ENCODE measurements at regions not wholly inside any gene's neighbourhood (a gene's known extent, or its start where the extent isn't known, plus 50 kb on each side); places are given as distances from the start of the nearest gene placed in this dataset.

GRCh38 chr10:29119374-29119773 lies 169.5 kb upstream of the LYZL1 start:
- no TSS peak for BruUV-seq (replicated peaks)
- Histone ChIP-seq H3K27ac (ENCODE audit: low read depth, low read length, poor library complexity, severe bottlenecking) (no peak overlapping the region), H3K9me3 (ENCODE audit: low read depth, low read length, poor library complexity, severe bottlenecking) (peaks cover 8% of the 10 kb centered on the region), H3K36me3 (ENCODE audit: insufficient read depth, low read length, poor library complexity, severe bottlenecking) (no peaks in the 10 kb centered on the region), H3K27me3 (replicated peaks; ENCODE audit: insufficient read depth, low read depth, low read length, poor library complexity) (no peaks in the 10 kb centered on the region), H3K4me3 (ENCODE audit: low read depth, low read length, poor library complexity, severe bottlenecking) (no peak overlapping the region), H3K4me1 (ENCODE audit: insufficient read depth, low read length, poor library complexity, severe bottlenecking) (no peaks in the 10 kb centered on the region)
- intact Hi-C loops (cut with micrococcal nuclease; ENCODE audit: unreplicated experiment): no loop called here
- TF ChIP-seq CTCF (conservative IDR thresholded peaks at IDR 0.05; ENCODE audit: low read depth, low read length) (peak; percentile 73), EZH2 (IDR thresholded peaks at IDR 0.05; ENCODE audit: borderline replicate concordance, low read depth, low read length, poor library complexity, severe bottlenecking) (no peak)
- DNase-seq (ENCODE audit: low spot score): peak; percentile 59
- ChIA-PET CTCF (no interaction called here), POLR2A (ENCODE audit: low non-redundant PET) (no interaction called here)

GRCh38 chr10:29120216-29120615 lies 168.7 kb upstream of the LYZL1 start:
- Histone ChIP-seq H3K27me3 (replicated peaks; ENCODE audit: insufficient read depth, low read depth, low read length, poor library complexity) (no peaks in the 10 kb centered on the region), H3K4me3 (ENCODE audit: low read depth, low read length, poor library complexity, severe bottlenecking) (no peak overlapping the region), H3K4me1 (ENCODE audit: insufficient read depth, low read length, poor library complexity, severe bottlenecking) (no peaks in the 10 kb centered on the region), H3K9me3 (ENCODE audit: low read depth, low read length, poor library complexity, severe bottlenecking) (peaks cover 8% of the 10 kb centered on the region), H3K36me3 (ENCODE audit: insufficient read depth, low read length, poor library complexity, severe bottlenecking) (no peaks in the 10 kb centered on the region), H3K27ac (ENCODE audit: low read depth, low read length, poor library complexity, severe bottlenecking) (no peak overlapping the region)
- intact Hi-C loops (cut with micrococcal nuclease; ENCODE audit: unreplicated experiment): no loop called here
- TF ChIP-seq CTCF (conservative IDR thresholded peaks at IDR 0.05; ENCODE audit: low read depth, low read length): no peak
- no peak for TF ChIP-seq EZH2 (IDR thresholded peaks at IDR 0.05; ENCODE audit: borderline replicate concordance, low read depth, low read length, poor library complexity, severe bottlenecking)
- no peak for DNase-seq (ENCODE audit: low spot score)
- CTCF ChIA-PET: no interaction called here
- BruUV-seq (replicated peaks): no TSS peak
- POLR2A ChIA-PET (ENCODE audit: low non-redundant PET): no interaction called here

- no TSS peak for BruUV-seq (replicated peaks)
- H3K4me1 ChIP-seq (ENCODE audit: insufficient read depth, low read length, poor library complexity, severe bottlenecking): no peaks in the 10 kb centered on the region
- no peak for DNase-seq (ENCODE audit: low spot score)
- no peaks in the 10 kb centered on the region for H3K27me3 ChIP-seq (replicated peaks; ENCODE audit: insufficient read depth, low read depth, low read length, poor library complexity)
- no peak overlapping the region for H3K4me3 ChIP-seq (ENCODE audit: low read depth, low read length, poor library complexity, severe bottlenecking)
- H3K27ac ChIP-seq (ENCODE audit: low read depth, low read length, poor library complexity, severe bottlenecking): no peak overlapping the region
- no peaks in the 10 kb centered on the region for H3K9me3 ChIP-seq (ENCODE audit: low read depth, low read length, poor library complexity, severe bottlenecking)
- no peak for TF ChIP-seq EZH2 (IDR thresholded peaks at IDR 0.05; ENCODE audit: borderline replicate concordance, low read depth, low read length, poor library complexity, severe bottlenecking)
- intact Hi-C loops (cut with micrococcal nuclease; ENCODE audit: unreplicated experiment): no loop called here
- CTCF ChIA-PET: no interaction called here
- POLR2A ChIA-PET (ENCODE audit: low non-redundant PET): no interaction called here
- H3K36me3 ChIP-seq (ENCODE audit: insufficient read depth, low read length, poor library complexity, severe bottlenecking): no peaks in the 10 kb centered on the region
Measured at GRCh38 chr10:29124864-29125263, 164.0 kb upstream of the LYZL1 start.

- H3K4me3 ChIP-seq (ENCODE audit: low read depth, low read length, poor library complexity, severe bottlenecking): no peak overlapping the region
- H3K27ac ChIP-seq (ENCODE audit: low read depth, low read length, poor library complexity, severe bottlenecking): no peak overlapping the region
- H3K9me3 ChIP-seq (ENCODE audit: low read depth, low read length, poor library complexity, severe bottlenecking): no peaks in the 10 kb centered on the region
- POLR2A ChIA-PET (ENCODE audit: low non-redundant PET): no interaction called here
- intact Hi-C loops (cut with micrococcal nuclease; ENCODE audit: unreplicated experiment): no loop called here
- no peaks in the 10 kb centered on the region for H3K27me3 ChIP-seq (replicated peaks; ENCODE audit: insufficient read depth, low read depth, low read length, poor library complexity)
- BruUV-seq (replicated peaks): no TSS peak
- CTCF ChIA-PET: no interaction called here
- no peak for TF ChIP-seq CTCF (conservative IDR thresholded peaks at IDR 0.05; ENCODE audit: low read depth, low read length)
- no peak for TF ChIP-seq EZH2 (IDR thresholded peaks at IDR 0.05; ENCODE audit: borderline replicate concordance, low read depth, low read length, poor library complexity, severe bottlenecking)
- no peak for DNase-seq (ENCODE audit: low spot score)
- H3K36me3 ChIP-seq (ENCODE audit: insufficient read depth, low read length, poor library complexity, severe bottlenecking): no peaks in the 10 kb centered on the region
- H3K4me1 ChIP-seq (ENCODE audit: insufficient read depth, low read length, poor library complexity, severe bottlenecking): peaks cover 12% of the 10 kb centered on the region
Measured at GRCh38 chr10:29127037-29127700, 161.7 kb upstream of the LYZL1 start.

All from A673 (cell line).